Astrocyte (in vitro differentiated cells and primary cell): ENCODE measurements at regions not wholly inside any gene's neighbourhood (a gene's known extent, or its start where the extent isn't known, plus 50 kb on each side); places are given as distances from the start of the nearest gene placed in this dataset.

ENCODE experiments used
- CTCF ChIP-seq: IDR thresholded peaks from 2 replicates; pipeline ENCODE4 v1.5.1; 2011; ENCODE audit warnings: low read depth, mild to moderate bottlenecking, inconsistent platforms, low read length, moderate library complexity; ENCODE audit not compliant: insufficient read depth
- EZH2 ChIP-seq: IDR thresholded peaks from 2 replicates; pipeline ENCODE4 v1.6.1; 2012; ENCODE audit warnings: mild to moderate bottlenecking, low read length, inconsistent platforms; ENCODE audit not compliant: insufficient read depth

GRCh38 chr20:39702701-39703349 is 740.7 kb downstream of the DHX35 start:
- TF ChIP-seq CTCF (no peak), EZH2 (no peak)
